Stimulated activated CD4-positive, alpha-beta T cell treated with anti-CD3 and anti-CD28 coated beads, Interleukin-1b, Interleukin-23, amount 100 ng/mL, for 24 hours (primary cell): ENCODE measurements at regions not wholly inside any gene's neighbourhood (a gene's known extent, or its start where the extent isn't known, plus 50 kb on each side); places are given as distances from the start of the nearest gene placed in this dataset.

Experiments used
- DNase-seq, 4 experiments: peaks; one replicate each; pipeline ENCODE4 v3.0.0-alpha.2; 2020; ENCODE audit warnings: low read depth in 4 of 4, low spot score in 1 of 4

DNA sequence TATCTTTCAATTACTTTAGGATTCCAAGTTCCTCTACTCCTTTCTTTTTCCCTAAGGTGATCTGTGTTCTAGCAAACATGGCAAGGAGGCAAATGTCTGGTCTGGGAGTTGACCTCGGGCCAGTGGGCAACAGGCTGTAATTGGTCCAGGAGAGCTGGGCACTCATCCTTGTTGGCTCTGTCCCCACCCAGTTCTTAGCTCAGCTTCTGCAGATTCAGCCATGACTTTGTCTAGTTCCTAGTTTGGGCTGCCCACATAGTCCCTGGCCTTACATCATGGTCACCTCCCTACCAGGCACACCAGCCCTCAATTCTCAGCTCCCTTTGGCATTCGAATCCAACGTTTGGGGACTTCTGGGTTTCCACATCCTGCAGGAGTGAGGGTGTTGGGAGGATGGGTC, 92.1 kb upstream of the DAP start:
- DNase-seq: no peak

DNA sequence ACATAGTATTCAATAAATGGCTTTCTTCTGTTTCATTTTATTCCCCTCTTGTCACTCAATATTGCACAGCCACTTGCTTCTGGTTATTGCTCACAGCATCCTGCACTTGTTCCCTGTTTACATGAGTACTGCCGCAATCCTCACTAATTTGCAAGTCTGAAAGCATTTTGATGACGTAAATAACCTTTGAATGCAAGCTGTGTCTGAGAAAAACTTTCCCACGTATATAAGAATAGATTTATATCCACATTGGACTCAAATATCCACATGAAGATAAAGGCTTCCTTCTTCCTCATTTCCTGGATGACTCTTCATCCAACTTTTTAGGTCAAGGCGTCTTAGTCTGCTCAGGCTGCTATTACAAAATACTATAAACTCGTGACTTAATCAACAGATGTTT, 88.2 kb upstream of the DAP start:
- DNase-seq: no peak

GRCh38 chr5:10844016-10844415, 83.0 kb upstream of the DAP start:
- no peak for DNase-seq

DNA sequence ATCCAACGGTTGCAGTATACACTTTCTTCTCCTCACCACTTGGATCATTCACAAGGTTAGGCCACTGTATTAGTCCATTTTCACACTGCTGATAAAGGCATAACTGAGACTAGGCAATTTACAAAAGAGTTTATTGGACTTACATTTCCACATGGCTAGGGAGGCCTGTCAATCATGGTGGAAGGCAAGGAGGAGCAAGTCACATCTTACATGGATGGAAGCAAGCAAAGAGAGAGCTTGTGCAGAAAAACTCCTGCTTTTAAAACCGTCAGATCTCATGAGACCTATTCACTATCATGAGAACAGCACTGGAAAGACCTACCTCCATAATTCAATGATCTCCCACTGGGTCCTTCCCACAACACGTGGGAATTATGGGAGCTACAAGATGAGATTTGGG, 81.8 kb upstream of the DAP start:
- DNase-seq: no peak

GRCh38 chr5:10839916-10840599, 79.0 kb upstream of the DAP start:
- DNase-seq: no peak

DNA sequence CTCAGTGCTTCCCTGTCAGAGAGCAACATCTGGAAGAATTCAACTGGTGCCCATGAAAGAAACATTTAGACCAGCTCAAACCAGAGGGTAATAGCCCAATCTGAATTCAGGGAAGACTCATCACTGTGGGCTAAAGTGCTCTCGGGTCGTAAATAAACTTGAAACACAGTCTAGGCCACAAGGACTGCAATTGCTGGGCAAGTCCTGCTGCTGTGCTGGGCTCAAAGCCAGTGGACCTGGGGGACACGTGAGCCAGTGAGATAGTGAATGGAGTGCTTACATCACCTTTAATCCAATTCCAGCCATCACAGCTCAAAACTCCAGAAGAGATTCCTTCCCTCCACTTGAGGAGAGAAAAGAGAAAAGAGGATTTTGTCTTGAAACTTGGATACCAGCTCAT, 78.1 kb upstream of the DAP start:
- no peak for DNase-seq

GRCh38 chr5:10838038-10838437, 77.0 kb upstream of the DAP start:
- DNase-seq: no peak

- no peak for DNase-seq
These were observed 76.0 kb upstream of the DAP start for GRCh38 chr5:10836986-10837385.

- DNase-seq: no peak
These were observed 73.7 kb upstream of the DAP start for GRCh38 chr5:10834695-10835094.

DNA sequence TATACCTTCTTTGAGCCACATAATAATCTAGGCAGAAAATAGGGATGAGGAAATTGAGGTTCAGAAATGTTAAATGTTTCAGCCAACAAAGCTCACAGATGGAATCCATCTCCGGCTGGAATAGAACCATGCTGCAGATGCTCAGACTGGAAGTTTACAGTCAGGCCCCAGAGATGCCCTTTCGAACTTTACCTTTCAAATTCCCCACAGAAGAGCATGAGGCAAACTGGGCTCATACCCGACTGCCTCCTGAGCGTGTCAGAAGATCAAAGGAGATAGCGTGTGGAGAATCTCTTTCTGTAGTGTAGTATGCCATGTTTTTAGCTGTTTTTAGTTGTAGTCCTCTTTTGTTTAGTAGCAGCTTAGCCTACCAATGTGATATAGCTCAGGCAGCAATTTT, 72.0 kb upstream of the DAP start:
- no peak for DNase-seq

GRCh38 chr5:10832421-10832820, 71.4 kb upstream of the DAP start:
- no peak for DNase-seq

DNA sequence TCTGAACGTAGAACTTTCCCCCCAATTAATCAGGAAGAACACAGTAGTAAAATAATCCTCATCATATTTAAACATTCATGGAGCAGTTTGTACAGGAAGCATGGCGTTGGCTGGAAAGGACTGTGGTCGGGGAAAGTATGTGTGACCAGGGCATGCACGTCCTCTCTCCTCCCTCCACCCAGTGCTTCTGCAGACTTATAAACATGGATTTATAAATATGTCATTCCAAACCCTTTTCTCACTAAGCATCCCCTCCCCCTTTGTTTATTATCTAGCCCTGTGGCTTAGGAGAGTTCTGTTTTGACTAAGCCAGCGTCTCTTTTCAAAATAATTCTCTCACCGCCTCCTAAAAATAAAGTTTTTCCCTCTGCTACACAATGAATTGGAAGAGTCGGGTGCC, 70.4 kb upstream of the DAP start:
- DNase-seq: no peak

- DNase-seq: no peak
These were observed 67.2 kb upstream of the DAP start for GRCh38 chr5:10828241-10828640.

DNA sequence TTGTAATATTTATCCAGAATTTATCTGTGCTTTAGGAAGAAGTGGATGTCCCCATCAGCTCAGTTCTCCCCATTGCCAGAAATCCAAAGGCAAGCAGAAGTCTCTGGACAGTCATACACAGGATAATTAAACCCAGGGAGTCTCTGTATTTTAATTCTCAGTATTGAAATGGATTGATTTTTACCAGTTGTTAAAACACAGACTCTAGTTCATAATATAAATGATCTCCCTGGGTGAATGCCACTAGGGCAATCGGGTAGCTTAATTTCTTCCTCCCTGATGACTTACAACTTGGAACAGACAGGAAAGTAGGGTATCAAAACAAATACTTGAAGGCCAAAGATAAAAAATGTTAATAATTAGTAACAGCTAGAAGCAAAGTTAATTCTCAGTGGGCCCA, 66.5 kb upstream of the DAP start:
- DNase-seq: no peak

GRCh38 chr5:10826971-10827370, 65.9 kb upstream of the DAP start:
- no peak for DNase-seq

DNA sequence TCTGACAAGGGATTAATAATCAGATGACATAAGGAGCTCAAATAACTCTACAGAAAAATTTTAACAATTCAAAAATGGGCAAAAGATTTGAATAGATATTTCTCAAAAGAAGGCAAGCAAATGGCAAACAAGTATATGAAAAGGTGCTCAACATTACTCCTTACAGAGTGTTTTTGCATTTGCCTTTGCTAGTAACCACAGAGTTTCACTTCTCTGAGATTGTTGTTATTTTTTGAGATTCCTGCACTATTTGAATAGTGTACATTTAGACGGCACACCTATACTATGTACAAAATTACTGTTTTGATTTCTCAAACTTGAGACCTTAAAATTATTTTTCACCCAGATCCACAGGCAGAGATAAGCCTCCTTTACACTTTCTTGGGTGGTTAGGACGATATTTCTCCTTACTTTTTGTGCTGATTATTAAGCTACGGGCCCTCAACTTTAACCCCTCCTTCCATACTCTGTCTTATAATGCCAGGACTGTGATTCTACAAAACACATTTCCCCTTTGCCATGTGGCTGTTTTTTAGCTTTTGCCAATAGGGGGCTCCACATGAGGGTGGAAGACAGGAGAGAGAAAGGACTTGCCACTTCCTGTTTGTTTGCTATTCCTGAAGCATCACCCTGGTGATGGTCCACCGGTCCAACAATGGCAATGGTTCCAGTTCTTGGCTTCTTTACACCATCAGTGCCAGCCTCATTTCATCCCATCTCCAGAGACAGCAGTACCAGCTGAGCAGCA, 65.0 kb upstream of the DAP start:
- DNase-seq: no peak

- no peak for DNase-seq
These were observed 51.2 kb upstream of the DAP start for GRCh38 chr5:10812218-10812617.
